H9 (cell line): ENCODE measurements at regions not wholly inside any gene's neighbourhood (a gene's known extent, or its start where the extent isn't known, plus 50 kb on each side); places are given as distances from the start of the nearest gene placed in this dataset.

ENCODE experiments used
- DNase-seq: peaks from one replicate; pipeline ENCODE4 v3.0.0-alpha.2; 2017
- H2AFZ ChIP-seq: one replicate; pipeline ENCODE4 v1.6.1; 2013; ENCODE audit warnings: mild to moderate bottlenecking, low read length, control low read depth, moderate library complexity
- H2AK5ac ChIP-seq: 2 replicates; pipeline ENCODE4 v1.6.1; 2013; ENCODE audit warnings: low read length, control low read depth, mixed read lengths; ENCODE audit not compliant: insufficient read length
- H2BK120ac ChIP-seq: one replicate; pipeline ENCODE4 v1.6.1; 2013; ENCODE audit warnings: low read depth, mild to moderate bottlenecking, low read length, control low read depth, inconsistent platforms; ENCODE audit not compliant: poor library complexity, severe bottlenecking
- H2BK12ac ChIP-seq: 2 replicates; pipeline ENCODE4 v1.6.1; 2013; ENCODE audit warnings: low read length, control low read depth, mixed read lengths, low read depth; ENCODE audit not compliant: insufficient read length
- H2BK15ac ChIP-seq: 2 replicates; pipeline ENCODE4 v1.6.1; 2013; ENCODE audit warnings: low read depth, low read length, control low read depth
- H2BK20ac ChIP-seq: one replicate; pipeline ENCODE4 v1.6.1; 2013; ENCODE audit warnings: low read depth, mild to moderate bottlenecking, low read length, control low read depth, inconsistent platforms; ENCODE audit not compliant: poor library complexity, severe bottlenecking
- H2BK5ac ChIP-seq: 2 replicates; pipeline ENCODE4 v1.6.1; 2013; ENCODE audit warnings: low read length, control low read depth, mixed read lengths; ENCODE audit not compliant: insufficient read length
- H3K14ac ChIP-seq: 2 replicates; pipeline ENCODE4 v1.6.1; 2013; ENCODE audit warnings: low read length, control low read depth; ENCODE audit not compliant: insufficient read depth
- H3K18ac ChIP-seq: 2 replicates; pipeline ENCODE4 v1.6.1; 2013; ENCODE audit warnings: low read depth, mild to moderate bottlenecking, mixed read lengths, low read length, control low read depth; ENCODE audit not compliant: insufficient read length
- H3K23ac ChIP-seq: 2 replicates; pipeline ENCODE4 v1.6.1; 2013; ENCODE audit warnings: low read length, control low read depth, mixed read lengths, low read depth; ENCODE audit not compliant: insufficient read length
- H3K23me2 ChIP-seq: 2 replicates; pipeline ENCODE4 v1.6.1; 2013; ENCODE audit warnings: low read depth, mild to moderate bottlenecking, mixed read lengths, low read length, control low read depth; ENCODE audit not compliant: insufficient read length, poor library complexity, severe bottlenecking
- H3K27ac ChIP-seq: 2 replicates; pipeline ENCODE4 v1.5.1; 2013; ENCODE audit warnings: low read length, control low read depth, mixed read lengths, low read depth; ENCODE audit not compliant: insufficient read length
- H3K27me3 ChIP-seq: 2 replicates; pipeline ENCODE4 v1.6.1; 2013; ENCODE audit warnings: low read length, control low read depth, inconsistent platforms; ENCODE audit not compliant: insufficient read depth
- H3K4ac ChIP-seq: 2 replicates; pipeline ENCODE4 v1.6.1; 2013; ENCODE audit warnings: low read depth, mild to moderate bottlenecking, control low read depth, inconsistent platforms, low read length, moderate library complexity
- H3K4me1 ChIP-seq: 2 replicates; pipeline ENCODE4 v1.6.1; 2013; ENCODE audit warnings: low read length, control low read depth, inconsistent platforms; ENCODE audit not compliant: insufficient read depth
- H3K4me2 ChIP-seq: 2 replicates; pipeline ENCODE4 v1.6.1; 2013; ENCODE audit warnings: low read length, control low read depth, mixed read lengths; ENCODE audit not compliant: insufficient read length, insufficient read depth
- H3K56ac ChIP-seq: 2 replicates; pipeline ENCODE4 v1.6.1; 2013; ENCODE audit warnings: low read depth, mild to moderate bottlenecking, mixed read lengths, low read length, control low read depth; ENCODE audit not compliant: insufficient read length
- H3K79me1 ChIP-seq: 2 replicates; pipeline ENCODE4 v1.6.1; 2013; ENCODE audit warnings: low read depth, mild to moderate bottlenecking, moderate library complexity, low read length, control low read depth, inconsistent platforms; ENCODE audit not compliant: insufficient read depth, poor library complexity, severe bottlenecking
- H3K79me2 ChIP-seq: 2 replicates; pipeline ENCODE4 v1.6.1; 2013; ENCODE audit warnings: low read length, control low read depth, inconsistent platforms; ENCODE audit not compliant: insufficient read depth
- H3K9ac ChIP-seq: 2 replicates; pipeline ENCODE4 v1.6.1; 2013; ENCODE audit warnings: low read length, control low read depth, mixed read lengths; ENCODE audit not compliant: insufficient read length; ENCODE audit errors: extremely low read depth
- H3K9me3 ChIP-seq: one replicate; pipeline ENCODE4 v1.6.1; 2013; ENCODE audit warnings: low read depth, low read length, inconsistent platforms; ENCODE audit not compliant: control insufficient read depth
- H3T11ph ChIP-seq: one replicate; pipeline ENCODE4 v1.6.1; 2013; ENCODE audit warnings: mild to moderate bottlenecking, low read length, control low read depth, inconsistent platforms
- H4K20me1 ChIP-seq: one replicate; pipeline ENCODE4 v1.6.1; 2013; ENCODE audit not compliant: control insufficient read depth, insufficient read length, insufficient read depth
- H4K5ac ChIP-seq: 2 replicates; pipeline ENCODE4 v1.6.1; 2013; ENCODE audit warnings: low read depth, mild to moderate bottlenecking, mixed read lengths, low read length, control low read depth; ENCODE audit not compliant: insufficient read length
- H4K8ac ChIP-seq: replicated peaks from 2 replicates; pipeline ENCODE4 v1.6.1; 2013; ENCODE audit warnings: low read length, control low read depth, mixed read lengths, low read depth; ENCODE audit not compliant: insufficient read length
- H4K91ac ChIP-seq: 2 replicates; pipeline ENCODE4 v1.6.1; 2013; ENCODE audit warnings: low read depth, mild to moderate bottlenecking, moderate library complexity, mixed read lengths, low read length, control low read depth; ENCODE audit not compliant: insufficient read length
- H3K27ac Mint-ChIP-seq, 3 experiments: 2 replicates in 2 of 3; 3 replicates in 1 of 3; pipeline ENCODE4 v1.8.0; 2020 to 2021; ENCODE audit warnings: mixed read lengths in 3 of 3, mild to moderate bottlenecking in 1 of 3, moderate library complexity in 1 of 3
- H3K27me3 Mint-ChIP-seq: 2 replicates; pipeline ENCODE4 v1.8.0; 2021; ENCODE audit warnings: low read depth, mild to moderate bottlenecking, moderate library complexity, mixed read lengths
- H3K36me3 Mint-ChIP-seq, 3 experiments: 2 replicates in 2 of 3; 3 replicates in 1 of 3; pipeline ENCODE4 v1.8.0; 2020 to 2021; ENCODE audit warnings: low read depth in 3 of 3, mixed read lengths in 3 of 3; ENCODE audit not compliant: insufficient read depth in 1 of 3
- H3K4me1 Mint-ChIP-seq, 2 experiments: 2 replicates each; pipeline ENCODE4 v1.8.0; 2020; ENCODE audit warnings: mixed read lengths in 2 of 2
- H3K4me3 Mint-ChIP-seq, 2 experiments: 2 replicates in 1 of 2; 3 replicates in 1 of 2; pipeline ENCODE4 v1.8.0; 2020 to 2021; ENCODE audit warnings: mild to moderate bottlenecking in 2 of 2, mixed read lengths in 2 of 2, moderate library complexity in 1 of 2
- H3K9me3 Mint-ChIP-seq, 2 experiments: 2 replicates in 1 of 2; 3 replicates in 1 of 2; pipeline ENCODE4 v1.8.0; 2020; ENCODE audit warnings: mild to moderate bottlenecking in 2 of 2, mixed read lengths in 2 of 2, moderate library complexity in 1 of 2
- CTCF ChIP-seq: fragments of 200-600 bp; sonication (generic); conservative IDR thresholded peaks from 3 replicates; pipeline ENCODE4 v1.8.0; 2021; ENCODE audit warnings: antibody characterized with exemption, mild to moderate bottlenecking
- WGBS: extraction: QIAGEN DNeasy Blood & Tissue Kit; methylation state at CpG from one replicate; pipeline ENCODE4 v1.1.7; 2013; ENCODE audit warnings: missing lambda C conversion rate, low lambda C conversion rate, mixed read lengths; ENCODE audit not compliant: insufficient read length; ENCODE audit errors: extremely low coverage; 5-methylcytosine and 5-hydroxymethylcytosine counted together

GRCh38 chr4:17301869-17302268 lies 210.0 kb downstream of the QDPR start:
- H4K20me1 ChIP-seq = no peaks in the 10 kb centered on the region
- Mint-ChIP-seq H3K36me3 (peaks cover 0 to 8% (median 0%) of the 10 kb centered on the region in 3 experiments; a peak in 1 of 7 replicates), H3K9me3 (peaks cover 6 to 8% of the 10 kb centered on the region in 2 experiments), H3K27me3 (no peaks in the 10 kb centered on the region), H3K4me1 (peaks cover 7 to 12% of the 10 kb centered on the region in 2 experiments), H3K4me3 (no peak overlapping the region), H3K27ac (no peak overlapping the region)
- no peaks in the 10 kb centered on the region for H3K79me2 ChIP-seq
- H2BK5ac ChIP-seq = no peak overlapping the region
- no peak overlapping the region for H2BK12ac ChIP-seq
- no peak overlapping the region for H3K18ac ChIP-seq
- no peak overlapping the region for H3K14ac ChIP-seq
- H3K4me2 ChIP-seq = no peak overlapping the region
- no peak overlapping the region for H2BK20ac ChIP-seq
- no peaks in the 10 kb centered on the region for H3K23me2 ChIP-seq
- H4K8ac ChIP-seq = no peak overlapping the region
- H3K9me3 ChIP-seq = no peaks in the 10 kb centered on the region
- no peak overlapping the region for H3K4ac ChIP-seq
- no peaks in the 10 kb centered on the region for H3K27me3 ChIP-seq
- H3K9ac ChIP-seq = no peak overlapping the region
- no peak overlapping the region for H3K23ac ChIP-seq
- no peak for DNase-seq
- no peaks in the 10 kb centered on the region for H3K79me1 ChIP-seq
- no peaks in the 10 kb centered on the region; the same call in 1 of the 2 replicates for H3K4me1 ChIP-seq
- H4K5ac ChIP-seq = no peak overlapping the region
- no peak overlapping the region for H3K27ac ChIP-seq
- no peak overlapping the region for H2AFZ ChIP-seq
- TF ChIP-seq CTCF = no peak
- H4K91ac ChIP-seq = no peak overlapping the region
- H3T11ph ChIP-seq = no peak overlapping the region
- no CpG with 5 or more reads among the region's 3 CpGs for WGBS
- H2AK5ac ChIP-seq = no peak overlapping the region
- H2BK120ac ChIP-seq = no peak overlapping the region
- H2BK15ac ChIP-seq = no peak overlapping the region
- no peak overlapping the region for H3K56ac ChIP-seq
